CD14-positive monocyte (primary cell): ENCODE measurements at regions not wholly inside any gene's neighbourhood (a gene's known extent, or its start where the extent isn't known, plus 50 kb on each side); places are given as distances from the start of the nearest gene placed in this dataset.

Experiments used
- DNase-seq, 3 donors: peaks; one replicate each; pipeline ENCODE4 v3.0.0-alpha.2; 2011 to 2022
- H2AFZ ChIP-seq: 2 replicates; pipeline ENCODE4 v1.6.0; 2012; ENCODE audit warnings: mild to moderate bottlenecking, low read depth, low read length, inconsistent platforms; ENCODE audit not compliant: insufficient read depth, poor library complexity, severe bottlenecking
- H3K27ac ChIP-seq, 2 donors: 1 replicate in 1 of 2; 2 replicates in 1 of 2; pipeline ENCODE4 v1.5.1; 2012 to 2013; ENCODE audit warnings: low read length in 2 of 2, control low read depth in 1 of 2, inconsistent platforms in 1 of 2, low read depth in 1 of 2, mild to moderate bottlenecking in 1 of 2
- H3K27me3 ChIP-seq, 2 donors: one replicate each; pipeline versions ENCODE4 v1.6.0 to v1.6.1; 2011 to 2013; ENCODE audit warnings: low read length in 2 of 2; ENCODE audit not compliant: control insufficient read depth in 2 of 2, insufficient read depth in 2 of 2
- H3K36me3 ChIP-seq, 2 donors: replicated peaks in 1 of 2; 1 replicate in 1 of 2; 2 replicates in 1 of 2; pipeline versions ENCODE4 v1.5.1 to v1.6.1; 2012 to 2013; ENCODE audit warnings: low read length in 2 of 2, control low read depth in 1 of 2, inconsistent platforms in 1 of 2, mild to moderate bottlenecking in 1 of 2; ENCODE audit not compliant: insufficient read depth in 2 of 2, control insufficient read depth in 1 of 2
- H3K4me1 ChIP-seq, 2 donors: 1 replicate in 1 of 2; 2 replicates in 1 of 2; pipeline versions ENCODE4 v1.5.1 to v1.6.1; 2012 to 2013; ENCODE audit warnings: low read length in 2 of 2, control low read depth in 1 of 2, inconsistent platforms in 1 of 2, mild to moderate bottlenecking in 1 of 2, moderate library complexity in 1 of 2; ENCODE audit not compliant: insufficient read depth in 2 of 2, control insufficient read depth in 1 of 2
- H3K4me2 ChIP-seq: replicated peaks from 2 replicates; pipeline ENCODE3; 2012; ENCODE audit warnings: low read length, moderate library complexity, mild to moderate bottlenecking; ENCODE audit not compliant: poor library complexity, severe bottlenecking; ENCODE audit errors: extremely low read depth
- H3K4me3 ChIP-seq, 3 experiments: fragments of 200-600 bp in 1 of 3; sonication (generic) in 1 of 3; replicated peaks in 1 of 3; 1 replicate in 2 of 3; 2 replicates in 1 of 3; pipeline ENCODE4 v1.5.1; 2011 to 2013; ENCODE audit warnings: low read length in 3 of 3, mild to moderate bottlenecking in 3 of 3, control low read depth in 2 of 3, low read depth in 2 of 3, inconsistent platforms in 1 of 3, moderate library complexity in 1 of 3
- H3K79me2 ChIP-seq: 2 replicates; pipeline ENCODE4 v1.6.0; 2012; ENCODE audit warnings: mild to moderate bottlenecking, control low read depth, inconsistent platforms, low read length, moderate library complexity; ENCODE audit not compliant: insufficient read depth
- H3K9ac ChIP-seq: 2 replicates; pipeline ENCODE4 v1.6.0; 2017; ENCODE audit warnings: low read length, mild to moderate bottlenecking; ENCODE audit not compliant: insufficient read depth, poor library complexity, severe bottlenecking
- H3K9me3 ChIP-seq, 2 donors: replicated peaks in 1 of 2; 1 replicate in 1 of 2; 2 replicates in 1 of 2; pipeline versions ENCODE4 v1.5.1 to v1.6.1; 2012 to 2013; ENCODE audit warnings: low read length in 2 of 2, control low read depth in 1 of 2; ENCODE audit not compliant: control insufficient read depth in 1 of 2, insufficient read depth in 1 of 2
- H4K20me1 ChIP-seq: 2 replicates; pipeline ENCODE4 v1.6.0; 2012; ENCODE audit warnings: mild to moderate bottlenecking, low read length, control low read depth, moderate library complexity; ENCODE audit not compliant: insufficient read depth
- H3K27ac Mint-ChIP-seq, 7 donors: one replicate each; pipeline ENCODE4 v1.8.0; 2020; ENCODE audit warnings: mild to moderate bottlenecking in 7 of 7, mixed read lengths in 7 of 7, moderate library complexity in 6 of 7, inconsistent platforms in 2 of 7
- H3K27me3 Mint-ChIP-seq, 3 donors: one replicate each; pipeline ENCODE4 v1.8.0; 2021 to 2022; ENCODE audit warnings: low read depth in 3 of 3, mild to moderate bottlenecking in 3 of 3, mixed read lengths in 3 of 3, moderate library complexity in 3 of 3, inconsistent platforms in 1 of 3
- H3K36me3 Mint-ChIP-seq, 2 donors: one replicate each; pipeline ENCODE4 v1.8.0; 2020; ENCODE audit warnings: mixed read lengths in 2 of 2, inconsistent platforms in 1 of 2, mild to moderate bottlenecking in 1 of 2
- H3K4me1 Mint-ChIP-seq: one replicate; pipeline ENCODE4 v1.8.0; 2020; ENCODE audit warnings: mild to moderate bottlenecking, mixed read lengths
- H3K4me3 Mint-ChIP-seq, 2 donors: one replicate each; pipeline ENCODE4 v1.8.0; 2020; ENCODE audit warnings: mild to moderate bottlenecking in 2 of 2, mixed read lengths in 2 of 2, moderate library complexity in 1 of 2
- H3K9me3 Mint-ChIP-seq, 7 donors: one replicate each; pipeline ENCODE4 v1.8.0; 2020 to 2022; ENCODE audit warnings: mixed read lengths in 7 of 7, mild to moderate bottlenecking in 6 of 7, moderate library complexity in 6 of 7, inconsistent platforms in 2 of 7
- CTCF ChIP-seq: fragments of 200-600 bp; IDR thresholded peaks from one replicate; pipeline ENCODE4 v1.8.0; 2022; ENCODE audit warnings: antibody characterized with exemption, mild to moderate bottlenecking
- WGBS: methylation state at CpG from one replicate; pipeline ENCODE4 v1.1.5; 2013; ENCODE audit warnings: missing lambda C conversion rate; ENCODE audit not compliant: insufficient coverage; 5-methylcytosine and 5-hydroxymethylcytosine counted together
- intact Hi-C, 2 donors: fragments of 100-400 bp; cut with micrococcal nuclease; formaldehyde crosslinking; loops; one replicate each; pipeline versions ENCODE4 v1.15.0 to v1.15.1; 2023

DNA sequence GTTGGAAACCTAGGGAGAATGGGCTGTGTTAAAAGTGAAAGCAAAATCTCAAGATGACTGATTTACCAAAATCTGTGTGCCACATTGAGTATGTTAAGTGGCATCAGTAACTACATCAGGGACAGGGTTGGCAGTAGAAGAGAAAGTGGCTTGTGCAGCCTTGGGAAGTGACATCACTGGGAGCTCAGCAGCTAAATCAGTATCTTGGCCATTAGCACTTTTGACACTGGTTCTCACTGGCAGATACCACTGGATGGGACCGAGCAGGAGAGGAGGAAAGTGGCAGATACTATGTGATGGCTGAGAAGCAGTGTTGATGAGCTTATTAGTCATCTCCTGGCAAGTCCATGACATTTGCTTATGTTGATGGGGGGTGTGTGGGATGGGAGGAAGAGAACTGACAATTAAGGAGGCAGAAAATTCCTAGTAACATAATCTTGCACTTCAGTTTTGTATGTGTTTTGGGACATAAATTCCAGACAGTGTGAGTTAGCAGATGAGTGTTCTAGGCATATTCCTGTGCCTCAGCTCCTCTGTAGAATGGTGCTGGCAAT is 322.2 kb downstream of the SOX4 start:
- H3K9me3 ChIP-seq = no peaks in the 10 kb centered on the region
- no peaks in the 10 kb centered on the region for H4K20me1 ChIP-seq
- intact Hi-C loops = loop anchor here in 1 of 2 donors (10.0 kb wide), 1 partner anchor 51 kb away; no protein-coding TSS in a partner anchor
- Mint-ChIP-seq H3K9me3 (no peaks in the 10 kb centered on the region), H3K27ac (peak overlapping the region in 1 of 7 donors; percentile 2), H3K4me3 (no peak overlapping the region), H3K27me3 (peaks cover 0 to 3% (median 2%) of the 10 kb centered on the region in 3 donors), H3K36me3 (no peaks in the 10 kb centered on the region), H3K4me1 (peaks cover 15% of the 10 kb centered on the region)
- no peak for DNase-seq
- no peaks in the 10 kb centered on the region for H3K36me3 ChIP-seq
- peaks cover 4 to 6% of the 10 kb centered on the region in 2 donors for H3K4me1 ChIP-seq
- no peak overlapping the region for H3K27ac ChIP-seq
- no peak overlapping the region for H3K4me3 ChIP-seq
- no peaks in the 10 kb centered on the region for H3K27me3 ChIP-seq
- TF ChIP-seq CTCF = no peak
- H2AFZ ChIP-seq = no peak overlapping the region
- 100% methylated on average over 1 of the region's 1 CpG for WGBS
- H3K79me2 ChIP-seq = no peaks in the 10 kb centered on the region
- no peak overlapping the region for H3K9ac ChIP-seq
- no peak overlapping the region for H3K4me2 ChIP-seq

- no peaks in the 10 kb centered on the region for H3K36me3 ChIP-seq
- H3K79me2 ChIP-seq = no peaks in the 10 kb centered on the region
- DNase-seq = no peak
- H3K27me3 ChIP-seq = no peaks in the 10 kb centered on the region
- H3K27me3 Mint-ChIP-seq = peaks cover 0 to 3% (median 0%) of the 10 kb centered on the region in 3 donors
- peaks cover 15% of the 10 kb centered on the region for H3K4me1 Mint-ChIP-seq
- H3K27ac ChIP-seq = no peak overlapping the region
- H3K4me1 ChIP-seq = peaks cover 4 to 6% of the 10 kb centered on the region in 2 donors
- no peak overlapping the region for H2AFZ ChIP-seq
- no peak overlapping the region for H3K9ac ChIP-seq
- no peaks in the 10 kb centered on the region for H3K36me3 Mint-ChIP-seq
- no peak overlapping the region for H3K4me3 Mint-ChIP-seq
- WGBS = 100% methylated on average over 2 of the region's 7 CpGs
- intact Hi-C loops = loop anchor here in 1 of 2 donors (10.0 kb wide), 1 partner anchor 53 kb away; no protein-coding TSS in a partner anchor
- no peak overlapping the region for H3K4me2 ChIP-seq
- peaks cover 0 to 4% (median 0%) of the 10 kb centered on the region in 7 donors for H3K9me3 Mint-ChIP-seq
- H4K20me1 ChIP-seq = no peaks in the 10 kb centered on the region
- no peaks in the 10 kb centered on the region for H3K9me3 ChIP-seq
- H3K4me3 ChIP-seq = no peak overlapping the region
- peak overlapping the region in 1 of 7 donors; percentile 41 for H3K27ac Mint-ChIP-seq
- no peak for TF ChIP-seq CTCF
Observed at GRCh38 chr6:21918041-21918440, 324.5 kb downstream of the SOX4 start.
